HT1080 (cell line): ENCODE measurements at regions not wholly inside any gene's neighbourhood (a gene's known extent, or its start where the extent isn't known, plus 50 kb on each side); places are given as distances from the start of the nearest gene placed in this dataset.

Source experiments
- DNase-seq: peaks from one replicate; pipeline ENCODE4 v3.0.0-alpha.2; 2015; ENCODE audit warnings: low read depth

- no peak for DNase-seq
These were observed 60.3 kb upstream of the EML4 start for GRCh38 chr2:42108852-42109251.

- DNase-seq: no peak
These were observed 59.1 kb upstream of the EML4 start for GRCh38 chr2:42109959-42110640.

- DNase-seq: no peak
These were observed 58.4 kb upstream of the EML4 start for GRCh38 chr2:42110641-42111322.

GRCh38 chr2:42112418-42112817 is 56.7 kb upstream of the EML4 start:
- DNase-seq: no peak

GRCh38 chr2:42113452-42113851 is 55.7 kb upstream of the EML4 start:
- no peak for DNase-seq

- DNase-seq: no peak
These were observed 55.1 kb upstream of the EML4 start for GRCh38 chr2:42114091-42114490.

- DNase-seq: no peak
These were observed 53.6 kb upstream of the EML4 start for GRCh38 chr2:42115588-42115987.

GRCh38 chr2:42116195-42117181 is 52.7 kb upstream of the EML4 start:
- no peak for DNase-seq

GRCh38 chr2:42117182-42117579 is 52.0 kb upstream of the EML4 start:
- no peak for DNase-seq

- peak; percentile 94 for DNase-seq
These were observed 51.0 kb upstream of the EML4 start for GRCh38 chr2:42117923-42118753.

- DNase-seq: no peak
These were observed 50.2 kb upstream of the EML4 start for GRCh38 chr2:42118754-42119569.
